ENCODE measurements at regions not wholly inside any gene's neighbourhood (a gene's known extent, or its start where the extent isn't known, plus 50 kb on each side); places are given as distances from the start of the nearest gene placed in this dataset.

DNA sequence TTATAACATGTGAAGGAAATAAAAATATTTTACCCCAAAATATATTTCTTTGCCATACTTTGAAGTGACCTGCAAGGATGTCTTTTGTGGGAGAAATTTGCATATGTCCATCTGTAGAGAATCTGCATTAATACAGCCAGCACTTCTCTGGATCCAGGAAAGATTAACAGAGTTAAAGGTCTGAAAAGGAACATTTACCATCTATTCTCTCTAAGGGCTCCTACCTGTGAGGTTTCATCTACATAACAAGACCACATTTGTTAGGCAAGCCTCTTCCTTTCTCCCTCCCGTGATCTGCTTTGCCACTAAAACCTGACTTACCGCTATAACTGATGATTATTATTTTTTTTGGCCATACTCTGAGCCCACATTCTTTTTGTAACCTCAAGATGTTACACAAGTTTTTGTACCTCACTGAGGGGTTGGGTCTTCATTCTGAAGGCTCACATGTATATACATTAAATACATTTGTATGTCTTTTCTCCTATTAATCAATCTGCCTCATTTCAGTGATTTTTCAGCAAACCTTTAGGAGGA lies 129.4 kb downstream of the AKR1D1 start:
- TF ChIP-seq EP300 (IDR thresholded peaks at IDR 0.05) = no peak
- TF ChIP-seq, protein P1, sequence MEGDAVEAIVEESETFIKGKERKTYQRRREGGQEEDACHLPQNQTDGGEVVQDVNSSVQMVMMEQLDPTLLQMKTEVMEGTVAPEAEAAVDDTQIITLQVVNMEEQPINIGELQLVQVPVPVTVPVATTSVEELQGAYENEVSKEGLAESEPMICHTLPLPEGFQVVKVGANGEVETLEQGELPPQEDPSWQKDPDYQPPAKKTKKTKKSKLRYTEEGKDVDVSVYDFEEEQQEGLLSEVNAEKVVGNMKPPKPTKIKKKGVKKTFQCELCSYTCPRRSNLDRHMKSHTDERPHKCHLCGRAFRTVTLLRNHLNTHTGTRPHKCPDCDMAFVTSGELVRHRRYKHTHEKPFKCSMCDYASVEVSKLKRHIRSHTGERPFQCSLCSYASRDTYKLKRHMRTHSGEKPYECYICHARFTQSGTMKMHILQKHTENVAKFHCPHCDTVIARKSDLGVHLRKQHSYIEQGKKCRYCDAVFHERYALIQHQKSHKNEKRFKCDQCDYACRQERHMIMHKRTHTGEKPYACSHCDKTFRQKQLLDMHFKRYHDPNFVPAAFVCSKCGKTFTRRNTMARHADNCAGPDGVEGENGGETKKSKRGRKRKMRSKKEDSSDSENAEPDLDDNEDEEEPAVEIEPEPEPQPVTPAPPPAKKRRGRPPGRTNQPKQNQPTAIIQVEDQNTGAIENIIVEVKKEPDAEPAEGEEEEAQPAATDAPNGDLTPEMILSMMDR (IDR thresholded peaks at IDR 0.05) = no peak
